Neural cell (in vitro differentiated cells): ENCODE measurements at regions not wholly inside any gene's neighbourhood (a gene's known extent, or its start where the extent isn't known, plus 50 kb on each side); places are given as distances from the start of the nearest gene placed in this dataset.

ENCODE experiments used
- H2AFZ ChIP-seq: fragments of 200-600, 300-800 bp; sonication (generic), shearing (Covaris generic); 2 replicates; pipeline ENCODE4 v1.6.0; 2014; ENCODE audit warnings: low read depth, mild to moderate bottlenecking, antibody characterized with exemption, low read length, moderate library complexity
- H3F3A ChIP-seq: fragments of 200-600 bp; shearing (Covaris generic); 2 replicates; pipeline ENCODE4 v1.6.1; 2016; ENCODE audit warnings: mild to moderate bottlenecking, moderate library complexity, mixed read lengths, antibody characterized with exemption, low read length; ENCODE audit not compliant: insufficient read depth, poor library complexity, severe bottlenecking
- H3K27ac ChIP-seq: fragments of 200-600, 300-800 bp; sonication (generic), shearing (Covaris generic); 2 replicates; pipeline ENCODE4 v1.5.1; 2014; ENCODE audit warnings: mild to moderate bottlenecking, low read length, moderate library complexity
- H3K27me3 ChIP-seq: fragments of 300-800, 200-600 bp; sonication (generic), shearing (Covaris generic); 2 replicates; pipeline ENCODE4 v1.6.0; 2014; ENCODE audit warnings: mild to moderate bottlenecking, low read depth, low read length, moderate library complexity; ENCODE audit not compliant: insufficient read depth
- H3K36me3 ChIP-seq: fragments of 300-800, 200-600 bp; sonication (generic), shearing (Covaris generic); 2 replicates; pipeline ENCODE4 v1.5.1; 2014; ENCODE audit warnings: mild to moderate bottlenecking, antibody characterized with exemption, low read length, moderate library complexity; ENCODE audit not compliant: insufficient read depth
- H3K4me2 ChIP-seq: fragments of 300-800, 200-600 bp; sonication (generic), shearing (Covaris generic); 2 replicates; pipeline ENCODE4 v1.6.0; 2014; ENCODE audit warnings: mild to moderate bottlenecking, low read length
- H3K4me3 ChIP-seq: fragments of 300-800, 200-600 bp; sonication (generic), shearing (Covaris generic); 2 replicates; pipeline ENCODE4 v1.5.1; 2014; ENCODE audit warnings: mild to moderate bottlenecking, low read length, moderate library complexity
- H3K79me2 ChIP-seq: fragments of 200-600 bp; shearing (Covaris generic); replicated peaks from 2 replicates; pipeline ENCODE4 v1.6.0; 2014; ENCODE audit warnings: mild to moderate bottlenecking, low read length, moderate library complexity; ENCODE audit not compliant: insufficient read depth
- H3K9ac ChIP-seq: fragments of 300-800, 200-600 bp; sonication (generic), shearing (Covaris generic); 2 replicates; pipeline ENCODE4 v1.6.1; 2016; ENCODE audit warnings: mild to moderate bottlenecking, low read length, mixed read lengths
- H3K9me2 ChIP-seq: fragments of 200-600 bp; shearing (Covaris generic); 2 replicates; pipeline ENCODE4 v1.6.1; 2016; ENCODE audit warnings: mild to moderate bottlenecking, low read length, mixed read lengths; ENCODE audit not compliant: insufficient read depth
- H3K9me3 ChIP-seq: fragments of 200-600, 300-800 bp; sonication (generic), shearing (Covaris generic); 2 replicates; pipeline ENCODE4 v1.6.1; 2016; ENCODE audit warnings: mild to moderate bottlenecking, mixed run types, low read length, moderate library complexity, mixed read lengths
- H4K20me1 ChIP-seq: fragments of 200-600 bp; shearing (Covaris generic); 2 replicates; pipeline ENCODE4 v1.6.1; 2016; ENCODE audit warnings: mild to moderate bottlenecking, mixed run types; ENCODE audit not compliant: insufficient read depth
- EP300 ChIP-seq: fragments of 450-650 bp; conservative IDR thresholded peaks from 2 replicates; pipeline ENCODE4 v1.6.1; 2014; ENCODE audit warnings: antibody characterized with exemption, mild to moderate bottlenecking, moderate library complexity; ENCODE audit not compliant: poor library complexity, severe bottlenecking
- MXI1 ChIP-seq: fragments of 450-650 bp; conservative IDR thresholded peaks from 2 replicates; pipeline ENCODE4 v1.6.1; 2014; ENCODE audit warnings: antibody characterized with exemption, mild to moderate bottlenecking; ENCODE audit not compliant: poor library complexity, severe bottlenecking
- POLR2AphosphoS5 ChIP-seq: IDR thresholded peaks from 2 replicates; pipeline ENCODE4 v1.6.1; 2012
- RAD21 ChIP-seq: fragments of 450-650 bp; conservative IDR thresholded peaks from 2 replicates; pipeline ENCODE4 v1.6.1; 2014; ENCODE audit warnings: antibody characterized with exemption, mild to moderate bottlenecking, moderate library complexity
- REST ChIP-seq: IDR thresholded peaks from 2 replicates; pipeline ENCODE4 v1.6.1; 2012; ENCODE audit warnings: borderline replicate concordance
- SMC3 ChIP-seq: fragments of 450-650 bp; conservative IDR thresholded peaks from 2 replicates; pipeline ENCODE4 v1.6.1; 2014; ENCODE audit warnings: antibody characterized with exemption, mild to moderate bottlenecking, moderate library complexity; ENCODE audit not compliant: poor library complexity
- TAF1 ChIP-seq: IDR thresholded peaks from 2 replicates; pipeline ENCODE4 v1.6.1; 2012; ENCODE audit warnings: low read depth

GRCh38 chr9:71329873-71330272, 208.5 kb upstream of the TRPM3 start:
- Histone ChIP-seq H4K20me1 (no peaks in the 10 kb centered on the region), H3K9me3 (no peaks in the 10 kb centered on the region), H3K4me3 (no peak overlapping the region), H3F3A (no peaks in the 10 kb centered on the region), H3K27ac (no peak overlapping the region), H3K36me3 (no peaks in the 10 kb centered on the region), H3K9me2 (no peaks in the 10 kb centered on the region), H2AFZ (no peak overlapping the region), H3K27me3 (no peaks in the 10 kb centered on the region), H3K4me2 (no peak overlapping the region), H3K9ac (no peak overlapping the region), H3K79me2 (no peaks in the 10 kb centered on the region)
- TF ChIP-seq REST (no peak), POLR2AphosphoS5 (no peak), SMC3 (no peak), EP300 (no peak), MXI1 (no peak), RAD21 (no peak), TAF1 (no peak)

- no peaks in the 10 kb centered on the region for H3F3A ChIP-seq
- no peak for TF ChIP-seq REST
- TF ChIP-seq SMC3: no peak
- TF ChIP-seq TAF1: no peak
- H3K4me2 ChIP-seq: no peak overlapping the region
- H4K20me1 ChIP-seq: no peaks in the 10 kb centered on the region
- no peaks in the 10 kb centered on the region for H3K36me3 ChIP-seq
- H3K27ac ChIP-seq: no peak overlapping the region
- no peaks in the 10 kb centered on the region for H3K9me3 ChIP-seq
- H3K4me3 ChIP-seq: no peak overlapping the region
- no peaks in the 10 kb centered on the region for H3K79me2 ChIP-seq
- H3K9ac ChIP-seq: no peak overlapping the region
- H3K9me2 ChIP-seq: no peaks in the 10 kb centered on the region
- no peaks in the 10 kb centered on the region for H3K27me3 ChIP-seq
- no peak overlapping the region for H2AFZ ChIP-seq
Measured at GRCh38 chr9:71326360-71326759, 204.9 kb upstream of the TRPM3 start.

GRCh38 chr9:71323357-71323756, 201.9 kb upstream of the TRPM3 start:
- no peaks in the 10 kb centered on the region for H3F3A ChIP-seq
- H3K27ac ChIP-seq: no peak overlapping the region
- no peaks in the 10 kb centered on the region for H3K27me3 ChIP-seq
- H2AFZ ChIP-seq: no peak overlapping the region
- TF ChIP-seq MXI1 (no peak), RAD21 (no peak), REST (no peak), EP300 (no peak)
- no peaks in the 10 kb centered on the region for H3K79me2 ChIP-seq
- no peaks in the 10 kb centered on the region for H4K20me1 ChIP-seq
- H3K9me3 ChIP-seq: no peaks in the 10 kb centered on the region
- H3K9ac ChIP-seq: no peak overlapping the region
- no peak overlapping the region for H3K4me3 ChIP-seq
- no peaks in the 10 kb centered on the region for H3K36me3 ChIP-seq
- H3K9me2 ChIP-seq: no peaks in the 10 kb centered on the region
- no peak overlapping the region for H3K4me2 ChIP-seq
